ENCODE measurements at regions not wholly inside any gene's neighbourhood (a gene's known extent, or its start where the extent isn't known, plus 50 kb on each side); places are given as distances from the start of the nearest gene placed in this dataset.

- TF ChIP-seq CTCF (conservative IDR thresholded peaks at IDR 0.05), result no peak
- no peak for TF ChIP-seq EZH2 (IDR thresholded peaks at IDR 0.05; ENCODE audit: low read depth)
Observed at GRCh38 chr20:24742436-24742835, 206.6 kb upstream of the CST7 start.

Data from PC-9 (cell line).